NCI-H1417 (cell line): ENCODE measurements at regions not wholly inside any gene's neighbourhood (a gene's known extent, or its start where the extent isn't known, plus 50 kb on each side); places are given as distances from the start of the nearest gene placed in this dataset.
"Not testable (repeated sequence)": the region's sequence is repeated elsewhere in the genome, so short reads cannot be mapped to it uniquely, and the experiment has no call there.

ENCODE experiments used
- DNase-seq, 3 experiments: peaks; one replicate each; lab custom pipeline; 2025; lab: John Stamatoyannopoulos, UW

DNA sequence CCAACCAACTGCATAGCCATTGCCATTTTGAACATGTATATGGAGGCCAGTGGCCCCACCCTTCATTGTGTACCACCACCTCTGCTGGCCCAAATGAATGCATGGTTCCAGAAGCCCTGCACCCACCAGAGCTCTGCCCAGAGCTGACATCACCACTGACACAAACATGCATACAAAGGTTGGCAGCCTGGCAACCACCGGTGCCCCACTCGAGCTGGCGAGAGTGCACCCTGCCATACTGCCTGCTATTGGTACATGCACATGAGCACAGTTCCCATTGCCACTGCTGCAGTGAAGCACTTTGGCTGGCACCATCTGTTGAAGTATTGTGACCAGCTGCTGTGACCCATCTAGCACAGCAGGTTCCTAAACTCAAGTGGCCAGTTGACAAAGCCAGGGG, 1564.9 kb downstream of the OLFM4 start:
- peak in 1 of 3 experiments; percentile 51 for DNase-seq

DNA sequence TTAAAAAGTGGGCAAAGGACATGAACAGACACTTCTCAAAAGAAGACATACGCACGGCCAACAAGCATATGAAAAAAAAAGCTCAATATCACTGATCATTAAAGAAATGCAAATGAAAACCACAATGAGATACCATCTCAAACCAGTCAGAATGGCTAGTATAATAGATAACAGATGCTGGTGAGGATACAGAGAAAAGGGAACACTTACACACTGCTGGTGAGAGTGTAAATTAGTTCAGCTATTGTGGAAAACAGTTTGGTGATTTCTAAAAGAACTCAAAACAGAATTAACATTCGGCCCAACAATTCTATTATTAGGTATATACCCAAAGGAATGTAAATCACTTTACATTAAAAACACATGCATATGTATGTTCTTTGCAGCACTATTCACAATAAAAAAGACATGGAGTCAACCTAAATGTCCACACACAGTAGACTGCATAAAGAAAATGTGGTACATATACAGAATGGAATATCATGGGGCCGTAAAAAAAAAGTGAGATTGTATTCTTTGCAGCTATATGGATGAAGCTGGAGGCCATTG, 1569.0 kb downstream of the OLFM4 start:
- no peak for DNase-seq

DNA sequence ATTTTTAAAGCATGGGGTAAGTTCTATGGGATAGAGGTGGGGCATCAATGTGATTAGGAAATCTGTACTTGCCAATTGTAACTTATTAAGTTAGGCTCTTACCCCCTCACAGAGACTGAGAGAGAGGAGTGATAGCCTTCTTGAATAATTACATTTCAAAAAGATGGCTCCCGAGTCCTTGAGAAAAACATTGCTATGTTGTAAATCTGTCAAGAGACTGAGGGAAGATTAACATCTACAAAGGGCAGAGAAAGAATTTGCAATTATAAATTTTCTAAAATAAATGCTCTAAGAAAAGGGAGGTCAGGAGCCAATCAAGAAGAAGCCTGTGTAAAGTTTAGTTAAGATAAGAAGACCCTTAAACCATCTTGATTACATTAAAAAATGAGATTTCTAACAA, 1570.8 kb downstream of the OLFM4 start:
- DNase-seq, result no peak

DNA sequence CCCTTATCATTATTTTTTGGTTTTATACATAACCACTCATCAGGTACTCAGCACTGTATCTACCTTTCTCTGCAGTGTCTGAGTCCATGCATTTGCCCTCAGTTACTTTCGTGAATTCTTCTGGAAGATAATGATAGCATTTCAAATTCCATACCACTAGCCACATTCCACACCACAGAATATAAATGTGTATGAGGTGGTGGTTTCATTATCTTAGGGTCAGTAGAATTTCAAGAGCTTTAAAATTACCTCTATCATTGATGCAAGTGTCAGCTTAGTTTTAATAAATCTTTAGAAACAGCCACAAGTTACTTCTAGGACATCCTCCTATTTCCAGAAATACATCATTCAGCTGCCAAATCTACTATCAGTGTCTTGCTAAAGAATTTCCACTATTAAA, 1578.3 kb downstream of the OLFM4 start:
- no peak for DNase-seq

DNA sequence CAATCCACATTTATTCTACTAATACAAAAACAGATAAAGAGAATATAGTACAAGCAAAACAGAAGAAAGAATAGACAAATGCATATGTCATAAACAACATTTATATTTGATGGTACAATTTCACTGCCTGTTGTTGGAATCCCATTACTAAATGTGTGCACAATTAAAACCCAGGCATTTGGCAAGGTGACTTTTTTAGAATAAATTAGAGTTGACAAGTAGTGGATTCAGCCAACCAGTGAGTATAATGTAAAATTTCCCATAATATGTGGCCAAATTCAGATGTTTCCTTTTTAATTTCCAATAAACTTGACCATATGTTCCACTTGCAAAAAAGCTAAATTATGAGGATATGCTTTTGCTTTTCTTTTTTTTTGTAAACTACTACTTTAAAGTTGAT, 1578.8 kb downstream of the OLFM4 start:
- DNase-seq, result no peak

DNA sequence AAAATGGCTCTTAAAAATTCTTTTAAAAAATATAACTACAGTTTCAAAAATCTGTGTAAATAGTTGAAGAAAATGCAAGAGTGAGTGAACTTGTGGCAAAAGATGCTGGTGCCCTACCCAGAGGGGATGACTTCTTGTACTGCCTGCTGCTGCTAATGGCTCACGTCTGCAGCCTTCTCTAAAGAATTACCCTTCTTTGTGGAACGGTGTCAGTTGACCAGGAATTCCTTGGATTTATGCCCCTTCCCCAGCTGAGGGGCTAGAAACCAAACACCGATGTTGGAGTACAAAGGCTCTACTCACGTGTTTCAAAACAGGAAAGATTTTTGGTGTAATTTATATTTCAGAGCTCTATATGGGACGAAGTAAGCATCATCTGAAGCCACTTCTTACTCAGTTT, 1582.8 kb downstream of the OLFM4 start:
- DNase-seq, result no peak

DNA sequence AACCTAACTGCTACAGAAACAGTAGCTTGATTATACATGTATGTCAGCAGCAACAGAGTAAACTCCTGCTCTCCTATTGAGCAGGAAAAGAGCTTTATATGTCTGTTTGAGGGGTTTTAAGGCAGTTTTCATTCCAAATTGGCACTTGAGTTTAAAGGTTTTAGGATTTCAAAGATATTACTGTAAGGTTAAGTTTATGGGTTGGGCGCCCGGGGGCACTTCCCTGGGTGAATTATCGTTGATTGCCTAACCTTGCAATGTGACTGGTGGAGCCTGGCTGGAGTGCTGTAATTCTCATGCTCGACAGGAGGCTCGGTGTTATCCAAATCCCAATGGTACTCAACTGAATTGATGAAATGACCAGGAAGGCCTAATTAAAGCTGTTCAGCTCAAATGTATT, 1586.1 kb downstream of the OLFM4 start:
- DNase-seq, result peak; percentile 53 to 97 (median 79)

DNA sequence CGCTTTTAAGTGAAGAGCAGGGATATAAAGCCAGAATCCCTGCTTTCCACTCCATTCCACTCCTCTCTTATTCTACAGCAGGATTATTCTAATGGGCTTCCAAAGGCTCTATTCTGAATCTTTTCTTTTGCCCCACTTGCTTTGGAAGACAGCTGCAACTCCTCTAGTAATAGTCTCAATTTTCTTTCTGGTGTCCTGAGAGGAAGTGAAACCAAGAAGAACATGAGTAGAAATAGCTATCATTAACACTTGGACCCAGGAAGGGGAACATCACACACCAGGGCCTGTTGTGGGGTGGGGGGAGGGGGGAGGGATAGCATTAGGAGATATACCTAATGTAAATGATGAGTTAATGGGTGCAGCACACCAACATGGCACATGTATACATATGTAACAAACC, 1597.9 kb downstream of the OLFM4 start:
- DNase-seq, result not testable (repeated sequence)

DNA sequence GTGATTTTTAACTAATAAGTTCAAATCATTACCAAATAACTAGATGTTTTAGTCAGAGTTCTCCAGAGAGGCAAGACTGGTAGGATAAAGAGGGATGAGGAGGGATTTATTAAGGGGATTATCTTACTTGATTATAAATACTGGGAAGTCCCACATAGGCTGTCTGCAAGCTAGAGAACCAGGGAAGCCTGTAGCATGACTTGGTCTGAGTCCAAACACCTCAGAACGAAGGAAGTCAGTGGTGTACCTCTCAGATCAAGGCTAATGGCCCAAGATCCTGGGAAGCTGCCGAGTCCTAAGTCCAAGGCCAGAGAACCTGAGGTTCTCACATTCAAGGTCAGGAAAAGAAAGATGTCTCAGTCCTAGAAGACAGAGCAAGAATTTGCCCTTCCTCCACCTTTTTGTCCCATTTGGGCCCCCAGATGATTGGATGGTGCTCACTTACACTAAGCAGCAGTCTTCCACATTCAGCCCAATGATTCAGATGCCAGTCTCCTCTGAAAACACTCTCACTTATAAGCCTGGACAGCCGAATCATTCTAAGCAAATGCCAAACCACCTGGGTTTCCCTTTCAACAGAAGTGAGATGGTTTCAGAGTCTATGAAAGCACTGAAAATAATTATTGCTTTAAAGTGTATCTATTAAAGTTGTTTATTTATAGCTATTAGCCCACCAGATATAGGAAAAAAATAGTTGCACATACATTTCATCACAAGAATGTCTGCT, 1599.2 kb downstream of the OLFM4 start:
- DNase-seq, result no peak

DNA sequence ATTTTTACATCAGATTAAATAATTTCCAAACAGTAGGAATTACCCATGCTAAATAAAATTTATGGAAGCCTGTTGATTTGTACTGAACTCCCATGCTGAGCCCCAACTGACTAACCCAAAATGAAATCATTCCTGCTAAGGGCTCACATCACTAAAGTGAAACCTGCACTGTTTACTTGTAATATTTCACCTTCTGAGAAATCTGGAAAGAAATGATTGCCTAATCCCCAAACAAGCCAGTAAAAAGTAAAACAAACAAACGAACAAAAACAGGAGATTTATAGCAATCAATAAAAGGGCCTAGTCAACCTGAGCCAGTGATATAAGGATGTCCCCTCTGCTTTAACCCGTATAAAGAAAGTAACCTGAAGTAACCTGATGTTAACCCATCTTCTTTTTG, 1599.8 kb downstream of the OLFM4 start:
- no peak for DNase-seq

DNA sequence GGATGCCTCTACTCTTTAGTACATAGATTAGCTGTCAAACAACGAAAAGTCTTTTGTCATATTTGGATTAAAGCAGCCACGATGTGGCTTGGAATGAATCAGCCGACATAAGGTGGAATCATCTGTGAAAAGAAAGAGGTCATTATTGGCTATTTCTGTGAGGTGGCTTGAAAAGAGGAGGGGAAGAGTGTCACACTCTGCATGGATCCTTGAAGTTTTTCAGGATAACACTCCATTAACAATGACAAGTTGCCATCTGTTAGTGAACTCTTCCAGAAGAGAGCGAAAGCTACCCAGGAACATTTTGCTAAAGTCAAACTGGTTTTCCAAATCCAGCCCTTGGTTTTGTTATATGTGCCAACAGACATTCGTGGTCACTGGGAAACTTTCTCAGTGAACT, 1604.8 kb downstream of the OLFM4 start:
- DNase-seq, result no peak

DNA sequence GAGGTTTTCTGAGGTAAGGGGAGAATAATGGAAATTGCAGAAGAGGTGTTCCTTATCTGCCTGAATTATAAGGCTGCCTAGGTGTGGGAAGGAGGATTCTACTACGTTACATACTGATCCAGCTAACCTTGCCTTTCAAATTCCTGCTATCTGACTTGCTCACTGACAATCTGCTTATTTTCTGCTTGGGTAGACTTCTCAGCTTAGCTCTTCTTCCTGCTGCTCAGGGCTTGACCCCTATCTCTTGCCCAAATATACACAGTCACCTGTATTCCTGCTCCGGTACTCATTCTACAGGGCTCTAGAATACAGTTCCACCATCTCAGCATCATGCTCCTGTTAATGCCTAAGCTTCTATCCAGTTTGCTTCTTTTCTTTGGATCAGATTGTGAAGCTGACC, 1607.6 kb downstream of the OLFM4 start:
- no peak for DNase-seq

DNA sequence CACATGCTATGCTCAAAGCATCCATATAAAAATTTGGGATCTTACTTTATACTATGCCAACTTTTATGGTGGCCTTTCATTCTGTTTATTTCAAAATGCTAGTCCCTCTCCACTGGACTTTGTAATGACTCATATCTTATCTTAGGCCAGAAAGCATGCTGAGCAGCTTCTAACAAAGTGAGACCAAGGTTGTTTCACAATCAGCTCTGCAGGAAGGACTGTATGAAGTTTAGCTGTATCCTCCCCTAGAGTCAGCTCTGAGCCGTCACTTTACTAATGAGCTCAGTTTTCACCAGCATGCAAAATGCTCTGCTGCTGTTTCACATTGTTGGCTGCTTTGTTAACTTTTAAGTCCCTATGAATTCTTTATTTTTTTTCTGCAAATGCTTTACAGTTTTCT, 1608.8 kb downstream of the OLFM4 start:
- no peak for DNase-seq

DNA sequence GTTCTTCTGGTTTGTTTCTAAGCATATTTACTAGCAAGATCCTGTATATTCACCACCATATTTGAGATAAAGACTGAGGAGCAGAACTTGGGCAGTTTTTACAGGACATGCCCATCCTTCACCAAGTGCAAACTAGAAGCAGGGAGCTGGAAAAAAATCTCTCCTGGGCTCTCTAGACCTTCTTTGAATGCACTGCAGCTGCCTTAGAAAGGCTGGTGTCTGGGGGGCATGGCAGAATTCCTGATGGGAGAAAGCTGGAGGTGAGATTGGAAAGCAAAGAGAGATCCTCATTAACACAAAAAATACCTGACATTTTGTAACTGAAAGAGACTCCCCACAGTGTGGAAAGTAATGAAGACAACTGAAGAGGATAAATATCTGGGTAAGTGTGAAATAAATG, 1612.1 kb downstream of the OLFM4 start:
- DNase-seq, result no peak

DNA sequence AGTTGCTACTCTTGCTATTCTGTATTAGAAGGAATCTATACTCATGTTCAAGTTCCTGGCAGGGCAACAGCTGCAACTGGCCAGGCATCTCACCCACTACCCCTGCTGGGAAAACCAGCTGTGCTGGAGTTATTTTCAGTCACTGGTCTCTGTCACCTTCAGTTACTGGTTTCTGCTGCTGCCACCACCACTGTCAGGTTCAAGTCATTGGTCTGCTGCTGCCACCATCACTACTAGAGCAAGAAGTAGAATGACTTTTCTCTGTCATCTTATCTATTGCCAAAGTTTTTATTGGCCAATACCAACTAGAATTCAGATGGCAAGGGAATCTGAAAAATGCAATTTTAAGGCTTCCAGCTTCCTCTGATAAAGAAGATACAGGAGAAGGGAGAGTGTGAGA, 1615.2 kb downstream of the OLFM4 start:
- DNase-seq, result no peak

DNA sequence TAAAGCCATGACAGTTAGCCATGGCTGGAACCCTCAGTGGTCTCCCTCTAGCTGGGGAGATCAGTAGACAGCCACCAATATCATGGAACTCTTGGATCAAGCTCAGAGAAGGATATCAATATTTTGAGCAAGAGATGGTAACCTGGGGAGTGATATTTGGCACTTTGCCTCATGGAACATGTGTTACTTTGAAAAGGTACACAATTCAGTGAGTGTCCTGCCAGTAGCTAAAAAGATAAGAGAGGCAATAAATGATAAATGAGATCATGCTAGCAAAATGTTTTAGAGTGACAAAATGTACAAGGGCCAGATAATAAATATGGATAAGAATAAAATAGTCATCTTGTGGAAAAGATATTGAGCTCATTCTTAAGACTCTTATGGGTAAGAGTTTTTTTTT, 1618.7 kb downstream of the OLFM4 start:
- no peak for DNase-seq

DNA sequence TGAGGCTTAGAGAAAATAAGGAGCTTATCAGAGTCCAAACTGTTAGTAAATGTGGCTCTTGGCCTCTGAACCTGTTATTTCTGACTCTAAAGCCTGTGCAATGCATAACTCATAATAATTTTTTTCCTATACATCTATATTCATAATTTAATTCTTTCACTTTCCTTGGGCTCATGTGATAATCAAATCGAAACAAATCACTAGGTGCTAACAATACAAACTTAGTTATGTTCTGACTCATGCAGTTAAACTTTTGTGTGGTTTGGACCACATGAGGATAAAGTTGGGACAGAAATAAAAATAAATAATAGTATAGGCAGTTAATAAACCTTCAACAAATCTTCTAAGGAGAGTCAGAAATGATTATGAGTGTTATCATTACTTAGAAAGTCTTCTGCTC, 1629.0 kb downstream of the OLFM4 start:
- DNase-seq, result no peak

DNA sequence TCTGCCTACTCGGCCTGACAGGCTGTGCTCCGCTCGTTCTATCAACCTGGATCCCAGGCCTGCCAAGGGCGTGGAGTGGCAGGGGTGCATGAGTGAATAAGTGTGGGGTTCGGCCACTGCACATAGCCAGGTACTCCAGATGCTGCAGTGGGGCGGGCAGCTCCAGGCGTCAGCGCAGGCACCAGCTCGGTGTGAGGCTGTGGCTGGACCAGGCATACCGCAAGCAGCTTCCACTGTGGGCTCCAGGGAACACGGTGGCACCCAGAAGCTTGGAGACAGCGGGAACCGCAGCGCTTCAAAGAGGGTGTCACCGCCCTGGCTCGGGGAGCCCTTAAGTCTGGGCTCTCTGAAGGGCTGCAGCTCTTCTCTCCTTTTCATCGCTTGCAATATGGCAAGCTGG, 1630.2 kb downstream of the OLFM4 start:
- DNase-seq, result no peak

DNA sequence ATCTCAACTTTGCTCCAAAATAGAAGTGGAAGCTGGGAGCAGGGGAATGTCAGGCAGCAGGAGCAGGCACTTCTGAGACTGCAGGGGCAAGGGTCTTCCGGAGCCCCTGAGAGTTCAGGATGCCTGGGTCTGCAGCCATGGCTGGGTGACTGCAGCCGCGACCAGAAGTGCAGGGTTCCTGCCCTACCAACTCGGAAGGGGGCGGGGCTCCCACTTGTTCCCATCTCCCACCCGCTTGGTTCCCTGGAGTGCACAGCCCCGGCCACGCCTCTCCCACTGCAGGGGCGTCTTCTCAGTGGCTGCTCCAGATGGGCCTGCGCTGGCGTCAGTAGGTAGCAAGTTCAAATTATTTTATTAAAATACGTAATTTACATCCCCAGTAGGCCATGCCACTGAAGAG, 1631.7 kb downstream of the OLFM4 start:
- DNase-seq, result no peak

DNA sequence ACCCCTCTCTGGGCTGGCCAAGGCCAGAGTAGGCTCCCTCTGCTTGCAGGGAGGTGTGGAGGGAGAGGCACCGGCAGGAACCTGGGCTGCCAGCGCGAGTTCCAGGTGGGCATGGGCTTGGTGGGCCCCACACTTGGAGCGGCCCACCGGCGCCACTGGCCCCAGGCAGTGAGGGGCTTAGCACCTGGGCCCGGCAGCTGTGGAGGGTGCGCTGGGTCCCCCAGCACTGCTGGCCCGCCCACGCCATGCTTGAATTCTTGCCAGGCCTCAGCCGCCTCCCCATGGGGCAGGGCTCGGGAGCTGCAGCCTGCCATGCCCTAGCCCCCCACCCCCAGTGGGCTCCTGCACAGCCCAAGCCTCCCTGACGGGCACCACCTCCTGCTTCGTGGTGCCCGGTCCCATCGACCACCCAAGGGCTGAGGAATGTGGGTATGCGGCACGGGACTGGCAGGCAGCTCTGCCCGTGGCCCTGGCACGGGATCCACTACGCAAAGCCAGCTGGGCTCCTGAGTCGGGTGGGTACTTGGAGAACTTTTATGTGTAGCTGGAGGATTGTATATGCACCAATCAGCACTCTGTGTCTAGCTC, 1648.0 kb downstream of the OLFM4 start:
- no peak for DNase-seq

DNA sequence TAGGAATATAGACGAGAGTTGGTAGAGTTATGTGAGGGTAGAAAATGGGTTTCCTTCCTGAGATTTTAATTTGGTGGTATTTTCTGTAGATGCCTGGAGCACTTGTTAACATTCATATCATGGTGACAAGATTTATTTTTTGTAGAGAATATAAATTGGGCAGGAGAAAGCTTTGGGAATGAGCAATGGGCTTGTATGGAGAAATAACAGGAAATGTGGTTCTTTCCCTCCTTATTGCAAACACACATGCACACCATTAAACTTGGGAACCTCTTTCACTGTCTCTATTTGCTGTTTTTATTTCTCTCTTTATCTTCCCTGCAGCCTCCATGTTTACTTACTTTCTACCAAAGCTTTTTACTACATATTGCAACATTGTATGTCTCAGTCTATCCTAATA, 1653.6 kb downstream of the OLFM4 start:
- no peak for DNase-seq

DNA sequence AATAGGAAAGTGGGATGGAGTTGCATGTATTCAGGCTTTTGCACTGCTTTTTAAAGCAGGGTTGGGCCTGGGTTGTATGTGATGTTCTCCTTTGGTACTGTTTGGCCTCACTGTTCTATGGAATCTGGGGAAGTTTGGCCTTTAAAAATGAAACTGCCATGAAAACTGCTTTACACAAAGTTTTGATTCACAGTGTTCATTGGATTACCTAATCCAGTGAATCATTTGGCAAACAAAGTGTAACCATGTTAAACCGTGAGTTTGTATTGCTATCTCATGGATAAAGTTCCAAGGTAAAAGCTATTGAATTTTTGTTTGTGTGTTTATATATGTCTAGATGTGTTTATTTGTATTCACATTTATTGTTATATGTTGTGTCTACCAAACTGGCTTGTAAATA, 1658.6 kb downstream of the OLFM4 start:
- DNase-seq, result no peak

DNA sequence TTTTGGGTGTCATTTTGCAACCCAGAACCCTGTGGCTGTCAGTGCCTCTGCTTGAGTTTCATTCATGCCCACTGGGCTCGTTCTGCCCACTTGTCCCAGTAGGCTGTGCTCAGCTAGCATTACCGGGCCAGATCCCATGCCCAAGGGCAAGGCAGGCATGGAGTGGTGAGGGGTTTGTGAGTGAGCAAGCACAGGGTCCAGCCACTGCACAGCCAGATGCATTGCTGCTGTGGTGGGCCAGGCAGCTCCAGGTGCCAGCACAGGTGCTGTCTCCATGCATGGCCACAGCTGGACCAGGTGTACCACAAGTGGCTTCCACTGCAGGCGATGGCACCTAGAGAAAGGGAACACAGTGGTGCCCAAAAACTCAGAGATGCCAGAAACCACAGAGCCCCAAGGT, 1671.2 kb downstream of the OLFM4 start:
- no peak for DNase-seq

DNA sequence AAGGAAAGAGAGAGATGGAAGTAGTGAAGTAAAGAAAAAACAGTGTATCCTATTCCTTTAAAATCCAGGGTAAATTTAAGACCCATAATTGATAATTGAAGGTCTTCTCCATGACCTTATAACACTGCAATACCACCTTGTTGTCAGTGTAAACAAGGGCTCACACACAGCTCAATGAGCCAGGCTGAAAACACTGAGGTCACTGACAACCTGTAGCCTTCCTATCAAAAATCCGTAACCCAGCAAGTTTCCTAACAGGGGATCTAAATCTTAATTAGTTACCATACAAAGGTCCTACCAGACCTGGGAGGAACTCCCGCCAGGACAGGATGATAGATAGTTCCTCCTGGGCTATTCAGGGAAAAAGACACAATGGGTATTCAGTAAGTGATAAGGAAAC, 1677.1 kb downstream of the OLFM4 start:
- no peak for DNase-seq
